Effector memory CD4-positive, alpha-beta T cell (primary cell): ENCODE measurements at regions not wholly inside any gene's neighbourhood (a gene's known extent, or its start where the extent isn't known, plus 50 kb on each side); places are given as distances from the start of the nearest gene placed in this dataset.

ENCODE experiments used
- DNase-seq, 3 donors: peaks; one replicate each; pipeline ENCODE4 v3.0.0-alpha.2; 2020
- H3K27ac ChIP-seq: 2 replicates; pipeline ENCODE4 v1.7.0; 2013; ENCODE audit warnings: mild to moderate bottlenecking, low read length, moderate library complexity; ENCODE audit not compliant: insufficient read depth, poor library complexity, severe bottlenecking
- H3K27me3 ChIP-seq: replicated peaks from 2 replicates; pipeline ENCODE4 v1.7.0; 2013; ENCODE audit warnings: mild to moderate bottlenecking, low read length; ENCODE audit not compliant: insufficient read depth, control insufficient read depth, poor library complexity, severe bottlenecking
- H3K36me3 ChIP-seq: 2 replicates; pipeline ENCODE4 v1.7.0; 2013; ENCODE audit warnings: mild to moderate bottlenecking, low read length, moderate library complexity; ENCODE audit not compliant: control insufficient read depth, insufficient read depth
- H3K4me1 ChIP-seq: 2 replicates; pipeline ENCODE4 v1.7.0; 2013; ENCODE audit warnings: low read length, mild to moderate bottlenecking; ENCODE audit not compliant: control insufficient read depth, insufficient read depth, poor library complexity, severe bottlenecking
- H3K4me3 ChIP-seq: 2 replicates; pipeline ENCODE4 v1.7.0; 2013; ENCODE audit warnings: low read length, low read depth, mild to moderate bottlenecking; ENCODE audit not compliant: insufficient read depth, poor library complexity, severe bottlenecking
- H3K9me3 ChIP-seq: 2 replicates; pipeline ENCODE4 v1.7.0; 2013; ENCODE audit warnings: mild to moderate bottlenecking, low read length, moderate library complexity; ENCODE audit not compliant: control insufficient read depth

- DNase-seq: no peak
- Histone ChIP-seq H3K27me3 (no peaks in the 10 kb centered on the region), H3K9me3 (no peaks in the 10 kb centered on the region), H3K4me3 (no peak overlapping the region), H3K4me1 (no peaks in the 10 kb centered on the region), H3K27ac (no peak overlapping the region), H3K36me3 (no peaks in the 10 kb centered on the region)
Measured at GRCh38 chr12:11563785-11564739, 85.4 kb upstream of the ETV6 start.

- H3K36me3 ChIP-seq: no peaks in the 10 kb centered on the region
- H3K9me3 ChIP-seq: no peaks in the 10 kb centered on the region
- no peak for DNase-seq
- H3K4me1 ChIP-seq: no peaks in the 10 kb centered on the region
- H3K4me3 ChIP-seq: no peak overlapping the region
- H3K27ac ChIP-seq: no peak overlapping the region
- H3K27me3 ChIP-seq: no peaks in the 10 kb centered on the region
Measured at GRCh38 chr12:11564984-11565651, 84.4 kb upstream of the ETV6 start.

GRCh38 chr12:11565752-11566151 lies 83.7 kb upstream of the ETV6 start:
- no peak for DNase-seq
- no peak overlapping the region for H3K27ac ChIP-seq
- H3K4me1 ChIP-seq: no peaks in the 10 kb centered on the region
- no peaks in the 10 kb centered on the region for H3K27me3 ChIP-seq
- H3K9me3 ChIP-seq: no peaks in the 10 kb centered on the region
- H3K4me3 ChIP-seq: no peak overlapping the region
- no peaks in the 10 kb centered on the region for H3K36me3 ChIP-seq

GRCh38 chr12:11568155-11568761 lies 81.2 kb upstream of the ETV6 start:
- H3K27ac ChIP-seq: no peak overlapping the region
- no peaks in the 10 kb centered on the region for H3K36me3 ChIP-seq
- H3K4me1 ChIP-seq: no peaks in the 10 kb centered on the region
- H3K27me3 ChIP-seq: no peaks in the 10 kb centered on the region
- H3K4me3 ChIP-seq: no peak overlapping the region
- DNase-seq: no peak
- no peaks in the 10 kb centered on the region for H3K9me3 ChIP-seq

- Histone ChIP-seq H3K27me3 (no peaks in the 10 kb centered on the region), H3K27ac (no peak overlapping the region), H3K4me3 (no peak overlapping the region), H3K36me3 (no peaks in the 10 kb centered on the region), H3K9me3 (no peaks in the 10 kb centered on the region), H3K4me1 (no peaks in the 10 kb centered on the region)
- DNase-seq: no peak
Measured at GRCh38 chr12:11568762-11569478, 80.6 kb upstream of the ETV6 start.

GRCh38 chr12:11569716-11570115 lies 79.8 kb upstream of the ETV6 start:
- no peaks in the 10 kb centered on the region for H3K36me3 ChIP-seq
- no peaks in the 10 kb centered on the region for H3K27me3 ChIP-seq
- no peaks in the 10 kb centered on the region for H3K9me3 ChIP-seq
- no peak for DNase-seq
- H3K27ac ChIP-seq: no peak overlapping the region
- H3K4me3 ChIP-seq: no peak overlapping the region
- H3K4me1 ChIP-seq: no peaks in the 10 kb centered on the region

GRCh38 chr12:11573880-11574279 lies 75.6 kb upstream of the ETV6 start:
- H3K9me3 ChIP-seq: no peaks in the 10 kb centered on the region
- H3K4me3 ChIP-seq: no peak overlapping the region
- H3K27ac ChIP-seq: no peak overlapping the region
- H3K27me3 ChIP-seq: no peaks in the 10 kb centered on the region
- no peaks in the 10 kb centered on the region for H3K4me1 ChIP-seq
- DNase-seq: no peak
- no peaks in the 10 kb centered on the region for H3K36me3 ChIP-seq

GRCh38 chr12:11576104-11576503 lies 73.4 kb upstream of the ETV6 start:
- H3K4me3 ChIP-seq: no peak overlapping the region
- no peaks in the 10 kb centered on the region for H3K36me3 ChIP-seq
- no peaks in the 10 kb centered on the region for H3K4me1 ChIP-seq
- H3K9me3 ChIP-seq: no peaks in the 10 kb centered on the region
- no peak for DNase-seq
- H3K27me3 ChIP-seq: no peaks in the 10 kb centered on the region
- no peak overlapping the region for H3K27ac ChIP-seq

GRCh38 chr12:11577658-11578260 lies 71.7 kb upstream of the ETV6 start:
- DNase-seq: no peak
- H3K9me3 ChIP-seq: no peaks in the 10 kb centered on the region
- no peak overlapping the region for H3K4me3 ChIP-seq
- H3K4me1 ChIP-seq: no peaks in the 10 kb centered on the region
- no peaks in the 10 kb centered on the region for H3K27me3 ChIP-seq
- H3K27ac ChIP-seq: no peak overlapping the region
- H3K36me3 ChIP-seq: no peaks in the 10 kb centered on the region
